ENCODE measurements at regions not wholly inside any gene's neighbourhood (a gene's known extent, or its start where the extent isn't known, plus 50 kb on each side); places are given as distances from the start of the nearest gene placed in this dataset.

DNA sequence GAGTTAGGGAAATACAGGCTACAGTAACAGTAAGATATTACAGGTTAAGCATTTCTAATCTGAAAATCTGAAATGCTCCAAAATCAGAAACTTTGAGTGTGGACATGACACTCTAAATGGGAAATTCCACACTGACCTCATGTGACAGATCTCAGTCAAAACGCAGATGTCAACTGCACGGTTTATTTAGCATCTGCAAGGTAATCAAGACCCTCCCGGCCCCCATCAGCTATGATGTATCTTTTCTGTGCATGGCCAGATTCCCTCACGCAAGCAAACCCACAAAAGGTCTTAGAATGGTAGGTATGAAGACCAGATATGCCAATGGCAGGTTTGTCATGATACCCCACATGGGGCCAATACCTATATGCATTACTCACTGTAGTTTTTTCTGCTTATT lies 82.8 kb downstream of the COQ2 start:
- Histone ChIP-seq H3K9me1 (replicated peaks; ENCODE audit: control insufficient read depth, extremely low read depth, insufficient read depth, low read length) (no peaks in the 10 kb centered on the region), H3K27me3 (ENCODE audit: control insufficient read depth in 2 of 2, insufficient read depth in 2 of 2, low read length in 2 of 2) (no peaks in the 10 kb centered on the region), H3K4me1 (ENCODE audit: control insufficient read depth, extremely low read depth, insufficient read depth, low read length) (no peaks in the 10 kb centered on the region), H3K79me2 (ENCODE audit: control insufficient read depth, insufficient read depth, low read length) (no peaks in the 10 kb centered on the region), H3K36me3 (ENCODE audit: control insufficient read depth in 2 of 2, extremely low read depth in 1 of 2, insufficient read depth in 2 of 2, low read length in 2 of 2) (no peaks in the 10 kb centered on the region), H3K9ac (replicated peaks; ENCODE audit: extremely low read depth, insufficient read depth, low read length) (no peak overlapping the region), H3K27ac (ENCODE audit: insufficient read depth, low read depth, low read length) (no peak overlapping the region), H4K20me1 (replicated peaks; ENCODE audit: control insufficient read depth, extremely low read depth, insufficient read depth, low read length) (no peaks in the 10 kb centered on the region), H2AFZ (ENCODE audit: low read depth, low read length) (no peak overlapping the region), H3K4me3 (replicated peaks in 1 of 3; ENCODE audit: insufficient read depth in 1 of 3, low read depth in 1 of 3, low read length in 3 of 3) (no peak overlapping the region), H3K4me2 (ENCODE audit: insufficient read depth, low read length) (no peak overlapping the region), H3K9me3 (replicated peaks; ENCODE audit: control insufficient read depth, insufficient read depth, low read length) (no peaks in the 10 kb centered on the region)
- FAIRE-seq (peak; percentile 55), DNase-seq (ENCODE audit: low read depth, low spot score) (no peak)
- TF ChIP-seq, protein P1, sequence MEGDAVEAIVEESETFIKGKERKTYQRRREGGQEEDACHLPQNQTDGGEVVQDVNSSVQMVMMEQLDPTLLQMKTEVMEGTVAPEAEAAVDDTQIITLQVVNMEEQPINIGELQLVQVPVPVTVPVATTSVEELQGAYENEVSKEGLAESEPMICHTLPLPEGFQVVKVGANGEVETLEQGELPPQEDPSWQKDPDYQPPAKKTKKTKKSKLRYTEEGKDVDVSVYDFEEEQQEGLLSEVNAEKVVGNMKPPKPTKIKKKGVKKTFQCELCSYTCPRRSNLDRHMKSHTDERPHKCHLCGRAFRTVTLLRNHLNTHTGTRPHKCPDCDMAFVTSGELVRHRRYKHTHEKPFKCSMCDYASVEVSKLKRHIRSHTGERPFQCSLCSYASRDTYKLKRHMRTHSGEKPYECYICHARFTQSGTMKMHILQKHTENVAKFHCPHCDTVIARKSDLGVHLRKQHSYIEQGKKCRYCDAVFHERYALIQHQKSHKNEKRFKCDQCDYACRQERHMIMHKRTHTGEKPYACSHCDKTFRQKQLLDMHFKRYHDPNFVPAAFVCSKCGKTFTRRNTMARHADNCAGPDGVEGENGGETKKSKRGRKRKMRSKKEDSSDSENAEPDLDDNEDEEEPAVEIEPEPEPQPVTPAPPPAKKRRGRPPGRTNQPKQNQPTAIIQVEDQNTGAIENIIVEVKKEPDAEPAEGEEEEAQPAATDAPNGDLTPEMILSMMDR (IDR thresholded peaks at IDR 0.05; ENCODE audit: extremely low read depth in 1 of 2, insufficient read depth in 1 of 2, low read depth in 1 of 2, low read length in 2 of 2): no peak
- TF ChIP-seq POLR2AphosphoS5 (IDR thresholded peaks at IDR 0.05; ENCODE audit: insufficient read depth, low read depth, low read length): no peak
- TF ChIP-seq EZH2 (IDR thresholded peaks at IDR 0.05; ENCODE audit: borderline replicate concordance, low read depth, low read length, severe bottlenecking): no peak
- no peak for TF ChIP-seq GATA2 (IDR thresholded peaks at IDR 0.05; ENCODE audit: insufficient read depth, insufficient read length, low read depth, low read length)
- no peak for TF ChIP-seq JUN (IDR thresholded peaks at IDR 0.05; ENCODE audit: borderline replicate concordance, insufficient read depth, insufficient read length, low read depth)
- no peak for TF ChIP-seq POLR2A (IDR thresholded peaks at IDR 0.05; ENCODE audit: low read depth, low read length)
- no peak for TF ChIP-seq MYC (IDR thresholded peaks at IDR 0.05; ENCODE audit: low read depth, low read length)
- no peak for TF ChIP-seq FOS (IDR thresholded peaks at IDR 0.05; ENCODE audit: borderline replicate concordance, insufficient read depth, low read length)
- TF ChIP-seq, protein P2, sequence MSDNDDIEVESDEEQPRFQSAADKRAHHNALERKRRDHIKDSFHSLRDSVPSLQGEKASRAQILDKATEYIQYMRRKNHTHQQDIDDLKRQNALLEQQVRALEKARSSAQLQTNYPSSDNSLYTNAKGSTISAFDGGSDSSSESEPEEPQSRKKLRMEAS (IDR thresholded peaks at IDR 0.05; ENCODE audit: insufficient read depth, insufficient read length): no peak
- intact Hi-C loops (cut with micrococcal nuclease): no loop called here
- dilution Hi-C loops (cut with MboI; ENCODE audit: extremely low pct_ligation_motif_present, low sequenced_read_pairs): no loop called here
- no TSS peak for BruUV-seq (replicated peaks)
- ChIA-PET POLR2A (no interaction called here), CTCF (no interaction called here)
